HG03460 (cell line): ENCODE measurements at regions not wholly inside any gene's neighbourhood (a gene's known extent, or its start where the extent isn't known, plus 50 kb on each side); places are given as distances from the start of the nearest gene placed in this dataset.

Source experiments
- ATAC-seq: cut with Tn5 transposase; IDR thresholded peaks from one replicate; pipeline ENCODE4 v1.9.1; 2021; ENCODE audit not compliant: unreplicated experiment

- ATAC-seq: no peak
These were observed 189.2 kb upstream of the PODXL start for GRCh38 chr7:131745390-131746248.

- ATAC-seq: no peak
These were observed 185.0 kb upstream of the PODXL start for GRCh38 chr7:131741446-131741845.

GRCh38 chr7:131737746-131738465 lies 181.5 kb upstream of the PODXL start:
- ATAC-seq: no peak

- no peak for ATAC-seq
These were observed 178.7 kb upstream of the PODXL start for GRCh38 chr7:131735101-131735500.

- no peak for ATAC-seq
These were observed 177.2 kb upstream of the PODXL start for GRCh38 chr7:131733604-131734003.

GRCh38 chr7:131727189-131727588 lies 170.8 kb upstream of the PODXL start:
- ATAC-seq: no peak

GRCh38 chr7:131726686-131727085 lies 170.3 kb upstream of the PODXL start:
- no peak for ATAC-seq

- ATAC-seq: no peak
These were observed 169.6 kb upstream of the PODXL start for GRCh38 chr7:131726031-131726430.

GRCh38 chr7:131724776-131725345 lies 168.4 kb upstream of the PODXL start:
- no peak for ATAC-seq

GRCh38 chr7:131723926-131724325 lies 167.5 kb upstream of the PODXL start:
- ATAC-seq: no peak

GRCh38 chr7:131722371-131722770 lies 165.9 kb upstream of the PODXL start:
- no peak for ATAC-seq

- no peak for ATAC-seq
These were observed 165.2 kb upstream of the PODXL start for GRCh38 chr7:131721660-131722059.

GRCh38 chr7:131720703-131721102 lies 164.3 kb upstream of the PODXL start:
- ATAC-seq: no peak

- no peak for ATAC-seq
These were observed 160.8 kb upstream of the PODXL start for GRCh38 chr7:131717181-131717580.

GRCh38 chr7:131699323-131699722 lies 142.9 kb upstream of the PODXL start:
- no peak for ATAC-seq

- ATAC-seq: no peak
These were observed 135.9 kb upstream of the PODXL start for GRCh38 chr7:131692131-131692960.

GRCh38 chr7:131691454-131692130 lies 135.2 kb upstream of the PODXL start:
- ATAC-seq: no peak

GRCh38 chr7:131690441-131690840 lies 134.0 kb upstream of the PODXL start:
- no peak for ATAC-seq

GRCh38 chr7:131689662-131690234 lies 133.3 kb upstream of the PODXL start:
- ATAC-seq: no peak
